GM19397 (cell line): ENCODE measurements at regions not wholly inside any gene's neighbourhood (a gene's known extent, or its start where the extent isn't known, plus 50 kb on each side); places are given as distances from the start of the nearest gene placed in this dataset.

ENCODE experiments used
- ATAC-seq: cut with Tn5 transposase; IDR thresholded peaks from one replicate; pipeline ENCODE4 v1.9.1; 2021; ENCODE audit warnings: mild to moderate bottlenecking, moderate library complexity; ENCODE audit not compliant: unreplicated experiment

- no peak for ATAC-seq
Measured at GRCh38 chr10:4733150-4733842, 92.7 kb upstream of the AKR1E2 start.

GRCh38 chr10:4730998-4731397 is 95.0 kb upstream of the AKR1E2 start:
- ATAC-seq, result no peak

- ATAC-seq, result no peak
Measured at GRCh38 chr10:4725917-4726606, 99.9 kb upstream of the AKR1E2 start.

GRCh38 chr10:4723860-4724259 is 102.1 kb upstream of the AKR1E2 start:
- ATAC-seq, result no peak

- ATAC-seq, result no peak
Measured at GRCh38 chr10:4721999-4722753, 103.8 kb upstream of the AKR1E2 start.

GRCh38 chr10:4720463-4720862 is 105.5 kb upstream of the AKR1E2 start:
- ATAC-seq, result no peak

- no peak for ATAC-seq
Measured at GRCh38 chr10:4719671-4720070, 106.3 kb upstream of the AKR1E2 start.

- no peak for ATAC-seq
Measured at GRCh38 chr10:4719036-4719435, 107.0 kb upstream of the AKR1E2 start.

GRCh38 chr10:4718544-4718943 is 107.5 kb upstream of the AKR1E2 start:
- no peak for ATAC-seq

GRCh38 chr10:4717670-4718069 is 108.3 kb upstream of the AKR1E2 start:
- ATAC-seq, result no peak

- no peak for ATAC-seq
Measured at GRCh38 chr10:4710858-4711257, 115.1 kb upstream of the AKR1E2 start.

GRCh38 chr10:4708123-4708759 is 117.8 kb upstream of the AKR1E2 start:
- no peak for ATAC-seq

- no peak for ATAC-seq
Measured at GRCh38 chr10:4707221-4707620, 118.8 kb upstream of the AKR1E2 start.

GRCh38 chr10:4704034-4704545 is 121.9 kb upstream of the AKR1E2 start:
- ATAC-seq, result no peak

GRCh38 chr10:4701016-4701415 is 125.0 kb upstream of the AKR1E2 start:
- no peak for ATAC-seq

- no peak for ATAC-seq
Measured at GRCh38 chr10:4699950-4700730, 125.9 kb upstream of the AKR1E2 start.

GRCh38 chr10:4698075-4698474 is 127.9 kb upstream of the AKR1E2 start:
- no peak for ATAC-seq

- ATAC-seq, result no peak
Measured at GRCh38 chr10:4696186-4696585, 129.8 kb upstream of the AKR1E2 start.

GRCh38 chr10:4693967-4694366 is 132.0 kb upstream of the AKR1E2 start:
- no peak for ATAC-seq

- ATAC-seq, result no peak
Measured at GRCh38 chr10:4692206-4692605, 133.8 kb upstream of the AKR1E2 start.
